ENCODE measurements at regions not wholly inside any gene's neighbourhood (a gene's known extent, or its start where the extent isn't known, plus 50 kb on each side); places are given as distances from the start of the nearest gene placed in this dataset.

DNA sequence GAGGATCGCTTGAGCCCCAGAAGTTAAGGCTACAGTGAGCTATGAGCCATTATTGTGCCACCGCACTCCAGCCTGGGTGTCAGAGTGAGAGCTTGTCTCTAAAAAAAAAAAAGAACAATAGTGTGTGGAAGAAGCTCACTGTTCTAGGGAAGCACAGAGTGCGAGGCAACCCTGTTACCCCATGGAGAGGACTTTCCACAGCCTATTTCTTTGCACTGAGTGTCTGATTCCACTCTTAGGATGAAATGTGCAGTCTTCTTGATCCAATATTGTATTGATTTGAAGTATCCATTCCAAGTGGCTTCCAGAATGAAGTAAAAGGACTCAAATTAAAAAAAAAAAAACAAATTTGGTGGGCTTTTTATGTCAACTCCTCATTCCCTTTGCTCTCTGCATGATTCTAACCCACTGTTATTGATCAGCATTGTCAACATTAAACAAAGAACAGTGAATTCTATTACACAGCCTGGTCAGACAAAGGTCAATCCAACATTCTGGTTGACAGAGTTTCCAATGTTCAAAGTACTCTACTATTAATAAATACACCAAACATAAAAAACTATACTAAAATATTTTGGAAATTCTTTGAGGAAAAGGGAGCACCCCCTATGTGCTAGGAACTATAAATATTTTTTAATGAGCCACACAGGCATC lies 150.2 kb upstream of the PTPRG start:
- WGBS, 2 donors, result 90 to 99% methylated on average over 3 of the region's 3 CpGs
- no peak for DNase-seq (ENCODE audit: low spot score in 2 of 2)
- no peak overlapping the region for H3K4me3 ChIP-seq (ENCODE audit: low read depth, poor library complexity, severe bottlenecking)
- intact Hi-C loops (cut with DNase I; ENCODE audit: low total_unique reads), result no loop called here
- TF ChIP-seq POLR2A (IDR thresholded peaks at IDR 0.05) (no peak), CTCF (IDR thresholded peaks at IDR 0.05) (no peak)

- intact Hi-C loops (cut with DNase I; ENCODE audit: low total_unique reads), result no loop called here
- no peak for DNase-seq (ENCODE audit: low spot score in 2 of 2)
- TF ChIP-seq CTCF (IDR thresholded peaks at IDR 0.05) (no peak), POLR2A (IDR thresholded peaks at IDR 0.05) (no peak)
- H3K4me3 ChIP-seq (ENCODE audit: low read depth, poor library complexity, severe bottlenecking), result no peak overlapping the region
- WGBS, 2 donors, result 85 to 87% methylated on average over 4 of the region's 4 CpGs
Measured at GRCh38 chr3:61414456-61414855, 146.9 kb upstream of the PTPRG start.

- 74 to 78% methylated on average over 2 of the region's 2 CpGs for WGBS, 2 donors
- intact Hi-C loops (cut with DNase I; ENCODE audit: low total_unique reads), result no loop called here
- no peak for TF ChIP-seq CTCF (IDR thresholded peaks at IDR 0.05)
- TF ChIP-seq POLR2A (IDR thresholded peaks at IDR 0.05), result no peak
- H3K4me3 ChIP-seq (ENCODE audit: low read depth, poor library complexity, severe bottlenecking), result no peak overlapping the region
- DNase-seq (ENCODE audit: low spot score in 2 of 2), result no peak
Measured at GRCh38 chr3:61415201-61415600, 146.2 kb upstream of the PTPRG start.

- no peak for TF ChIP-seq POLR2A (IDR thresholded peaks at IDR 0.05)
- TF ChIP-seq CTCF (IDR thresholded peaks at IDR 0.05), result no peak
- 56 to 68% methylated on average over 1 of the region's 1 CpG for WGBS, 2 donors
- DNase-seq (ENCODE audit: low spot score in 2 of 2), result no peak
- intact Hi-C loops (cut with DNase I; ENCODE audit: low total_unique reads), result no loop called here
- H3K4me3 ChIP-seq (ENCODE audit: low read depth, poor library complexity, severe bottlenecking), result no peak overlapping the region
Measured at GRCh38 chr3:61416618-61417017, 144.8 kb upstream of the PTPRG start.

- 65 to 73% methylated on average over 2 of the region's 2 CpGs for WGBS, 2 donors
- H3K4me3 ChIP-seq (ENCODE audit: low read depth, poor library complexity, severe bottlenecking), result no peak overlapping the region
- no peak for TF ChIP-seq POLR2A (IDR thresholded peaks at IDR 0.05)
- TF ChIP-seq CTCF (IDR thresholded peaks at IDR 0.05), result no peak
- peak in 1 of 2 donors; percentile 37 for DNase-seq (ENCODE audit: low spot score in 2 of 2)
- intact Hi-C loops (cut with DNase I; ENCODE audit: low total_unique reads), result no loop called here
Measured at GRCh38 chr3:61417352-61417751, 144.0 kb upstream of the PTPRG start.

Measured in lower leg skin (tissue), 4 donors.